HG03097 (cell line): ENCODE measurements at regions not wholly inside any gene's neighbourhood (a gene's known extent, or its start where the extent isn't known, plus 50 kb on each side); places are given as distances from the start of the nearest gene placed in this dataset.

ENCODE experiments used
- ATAC-seq: cut with Tn5 transposase; IDR thresholded peaks from one replicate; pipeline ENCODE4 v1.9.1; 2021; ENCODE audit not compliant: unreplicated experiment, low FRiP score

DNA sequence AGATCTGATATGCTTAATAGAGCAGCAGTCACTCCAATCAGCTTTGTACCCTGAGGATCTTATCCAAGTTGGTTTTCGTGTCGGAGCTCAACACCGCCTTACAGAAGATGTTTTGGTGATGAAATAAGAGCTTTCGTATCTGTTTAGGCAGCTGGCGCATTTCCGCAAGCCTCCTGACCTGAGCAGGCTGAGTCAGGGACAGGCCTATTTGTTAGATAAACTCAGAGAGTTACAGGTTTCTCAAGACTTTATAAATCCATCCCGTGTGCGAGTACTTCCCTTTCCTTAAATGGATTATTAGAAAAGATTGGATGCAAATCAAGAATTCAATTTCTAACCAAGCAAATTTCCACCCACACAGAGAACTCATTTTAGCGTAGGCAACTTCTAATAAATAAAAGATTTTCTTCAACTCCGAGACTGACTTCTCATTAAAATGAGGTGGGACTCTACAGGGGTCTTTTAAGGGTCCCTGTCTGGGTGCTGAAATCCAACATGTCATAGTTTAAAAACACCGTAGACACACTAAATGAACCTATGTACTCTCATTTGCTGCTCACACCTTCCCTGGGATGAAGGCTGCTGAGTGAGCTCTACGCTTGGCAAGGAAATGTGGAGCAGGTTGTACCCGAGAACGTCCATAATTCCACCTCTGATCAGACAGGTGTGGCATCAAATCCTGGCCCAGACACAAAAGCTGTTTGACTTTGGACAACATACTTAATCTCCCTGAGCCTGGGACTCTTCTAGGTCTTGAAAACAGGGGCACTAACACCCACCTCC is 106.9 kb upstream of the F3 start:
- no peak for ATAC-seq

DNA sequence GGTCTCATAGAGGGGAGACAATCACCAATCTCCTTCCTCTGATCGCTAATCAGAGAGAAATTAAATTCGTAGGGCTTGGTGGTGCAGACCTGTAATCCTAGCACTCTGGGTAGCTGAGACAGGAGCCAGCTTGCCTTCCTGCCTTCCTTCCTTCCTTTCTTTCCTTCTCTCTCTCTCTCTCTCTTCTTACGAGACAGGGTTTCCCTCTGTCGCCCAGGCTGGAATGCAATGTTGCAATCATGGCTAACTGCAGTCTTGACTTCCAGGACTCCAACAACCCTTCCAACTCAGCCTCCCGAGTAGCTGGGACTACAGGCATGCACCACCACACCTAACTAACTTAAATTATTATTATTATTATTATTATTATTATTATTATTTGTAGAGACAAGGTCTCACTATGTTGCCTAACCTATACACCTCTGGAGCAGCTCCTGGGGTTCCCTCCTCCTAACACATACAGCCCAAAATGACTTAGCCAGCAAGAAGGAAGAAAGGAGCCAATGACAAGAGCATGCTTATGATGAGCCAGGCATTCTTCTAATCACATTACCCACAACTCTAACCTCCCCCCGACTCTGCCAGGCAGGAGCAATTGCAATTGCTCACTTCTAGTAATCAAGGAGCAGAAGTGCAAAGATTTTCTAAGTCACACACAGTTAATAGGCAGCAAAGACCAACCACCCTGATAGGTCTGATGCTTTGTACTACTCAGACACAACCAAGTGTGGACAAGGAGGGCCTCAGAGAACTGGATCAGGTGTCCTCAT is 105.4 kb upstream of the F3 start:
- ATAC-seq = no peak

DNA sequence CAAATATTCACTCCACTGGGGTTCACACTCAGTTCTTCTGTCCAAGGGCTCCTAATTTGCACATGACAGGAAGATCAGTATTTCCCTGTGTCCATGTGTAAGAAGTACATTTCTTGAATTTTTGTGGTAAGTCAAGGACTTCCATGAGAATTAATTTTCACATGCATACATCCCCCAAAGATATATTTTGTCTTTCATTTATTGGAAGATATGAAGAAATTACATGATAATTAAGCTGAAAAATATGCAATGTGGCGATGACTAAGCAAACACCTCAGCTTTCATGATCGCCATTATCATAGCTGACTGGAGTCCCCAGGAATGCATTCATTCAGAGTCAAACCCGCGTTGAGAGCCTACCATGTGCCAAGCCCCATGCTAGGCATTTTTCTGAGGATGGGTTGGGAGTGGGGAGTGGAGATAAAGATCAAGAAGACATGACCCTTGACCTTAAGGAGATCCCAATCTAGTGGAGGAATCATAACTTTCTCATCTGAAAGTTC is 104.6 kb upstream of the F3 start:
- ATAC-seq = no peak

DNA sequence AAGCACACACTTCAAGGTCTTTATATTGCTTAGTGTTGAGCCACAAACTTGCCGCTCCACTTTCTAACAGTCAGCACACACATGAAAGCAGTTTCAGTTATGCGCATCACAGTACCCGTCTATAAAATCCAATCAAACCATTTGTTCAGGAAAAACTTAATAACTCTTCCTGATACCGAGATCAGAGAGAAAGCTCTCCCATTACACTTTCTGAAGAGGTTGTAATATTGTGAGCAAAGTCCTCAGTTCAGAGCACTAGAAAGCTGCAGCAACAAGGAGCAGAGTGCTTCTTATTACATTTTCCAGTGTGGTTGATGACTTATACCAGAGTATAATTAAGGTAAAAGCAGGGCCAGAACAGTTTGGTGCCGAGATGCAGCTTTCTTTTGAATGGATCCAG is 102.8 kb upstream of the F3 start:
- no peak for ATAC-seq

DNA sequence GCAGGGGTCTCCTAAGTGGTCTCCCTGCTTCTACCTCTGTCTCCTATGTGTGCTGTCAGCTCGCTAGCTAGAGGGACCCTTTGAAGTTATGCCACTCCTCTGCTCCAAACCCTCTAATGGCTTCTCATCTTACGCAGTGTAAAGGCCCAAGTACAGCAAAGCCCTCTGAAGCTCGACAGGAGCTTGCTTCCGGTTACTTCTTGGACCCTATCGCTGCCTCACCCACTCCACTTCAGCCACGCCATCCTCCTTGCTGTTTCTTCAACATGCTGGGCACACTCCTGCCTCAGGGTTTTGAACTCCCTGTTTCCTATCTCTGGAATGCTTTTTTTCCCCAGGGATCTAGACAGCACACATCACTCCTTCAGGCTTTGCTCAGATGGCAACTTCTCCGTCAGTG is 102.3 kb upstream of the F3 start:
- no peak for ATAC-seq

DNA sequence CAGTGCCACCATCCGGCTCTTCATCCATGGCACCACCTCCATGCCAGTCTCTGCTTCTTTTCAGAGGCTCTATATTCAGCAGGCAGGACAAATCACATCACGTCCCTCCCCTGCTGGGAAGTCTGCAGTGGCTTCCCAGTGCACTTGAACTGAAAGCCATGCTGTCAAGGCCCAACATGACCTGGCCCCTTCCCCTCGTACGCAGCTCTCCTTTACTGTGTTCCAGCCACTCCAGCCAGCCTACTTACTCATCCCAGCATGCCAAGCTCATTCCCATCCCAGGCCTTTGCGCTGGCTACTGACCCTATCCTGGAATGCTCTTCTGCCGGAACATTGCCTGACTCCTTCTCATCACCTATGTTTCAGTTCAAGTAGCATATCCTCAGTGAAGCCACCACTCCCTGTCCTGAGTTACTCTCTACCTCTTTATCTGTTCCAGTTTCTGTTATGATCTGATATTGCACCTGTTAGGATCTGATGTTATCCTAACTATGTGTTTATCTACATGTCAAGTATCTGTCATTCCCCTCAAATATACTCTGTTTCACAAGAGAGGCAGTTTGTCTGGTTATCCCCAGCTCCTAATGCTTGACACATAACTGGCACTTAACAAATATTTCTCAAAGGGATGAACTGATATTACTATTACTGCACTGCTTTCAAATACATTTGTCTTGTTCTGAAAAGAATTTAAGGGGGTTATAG is 101.2 kb upstream of the F3 start:
- ATAC-seq = no peak

DNA sequence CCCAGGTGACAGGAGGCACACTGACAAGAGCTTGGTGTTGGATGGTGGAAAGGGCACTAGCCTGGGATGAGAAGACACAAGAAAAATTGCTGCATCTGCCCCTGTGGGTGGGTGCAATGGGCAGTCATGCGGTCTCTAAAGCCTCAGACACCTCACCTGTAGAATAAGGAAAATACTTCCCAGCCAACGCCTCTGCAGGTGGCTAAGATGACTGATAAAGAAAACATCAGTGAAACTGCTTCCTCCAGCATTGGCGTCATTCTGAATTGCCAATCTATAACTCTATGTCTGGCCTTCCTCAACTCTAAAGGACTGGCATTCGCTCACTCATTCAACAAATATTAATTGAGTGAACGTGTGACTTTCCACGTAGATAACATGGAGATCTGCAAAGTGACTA is 100.4 kb upstream of the F3 start:
- no peak for ATAC-seq

DNA sequence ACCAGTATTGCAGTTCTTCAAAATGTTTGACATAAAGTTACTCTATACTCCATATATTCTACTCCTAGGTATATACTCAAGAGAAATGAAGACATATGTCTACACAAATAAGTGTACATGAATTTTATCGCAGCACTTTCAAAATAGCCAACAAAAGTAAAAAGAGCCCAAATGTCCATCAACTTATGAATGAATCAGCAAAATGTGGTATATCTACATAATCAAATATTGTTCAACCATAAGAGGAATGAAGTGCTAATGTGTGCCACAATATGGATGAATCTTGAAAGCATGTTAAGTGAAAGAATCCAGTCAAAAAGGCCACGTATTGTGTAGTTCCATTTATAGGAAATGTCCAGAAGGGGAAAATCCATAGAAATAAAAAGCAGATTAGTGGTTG is 98.6 kb upstream of the F3 start:
- no peak for ATAC-seq

DNA sequence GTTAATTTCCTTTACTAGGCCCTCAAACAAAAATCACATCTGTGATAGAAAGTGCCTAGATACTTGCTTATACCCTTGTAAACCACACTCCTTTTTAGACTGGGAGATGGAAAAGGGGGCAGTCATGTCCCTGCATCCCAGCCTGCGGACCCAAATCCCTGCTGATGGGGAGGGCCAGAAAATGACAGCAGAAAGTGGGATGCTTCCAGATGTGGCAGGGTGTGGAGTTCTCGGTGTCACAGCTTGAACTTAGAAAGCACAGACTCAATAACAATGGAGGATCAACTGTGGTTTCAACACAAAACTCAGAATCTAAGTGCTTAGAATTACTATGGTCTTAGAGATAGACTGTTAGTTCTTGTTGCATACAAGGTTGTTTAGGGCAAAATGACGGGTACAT is 95.6 kb upstream of the F3 start:
- no peak for ATAC-seq

DNA sequence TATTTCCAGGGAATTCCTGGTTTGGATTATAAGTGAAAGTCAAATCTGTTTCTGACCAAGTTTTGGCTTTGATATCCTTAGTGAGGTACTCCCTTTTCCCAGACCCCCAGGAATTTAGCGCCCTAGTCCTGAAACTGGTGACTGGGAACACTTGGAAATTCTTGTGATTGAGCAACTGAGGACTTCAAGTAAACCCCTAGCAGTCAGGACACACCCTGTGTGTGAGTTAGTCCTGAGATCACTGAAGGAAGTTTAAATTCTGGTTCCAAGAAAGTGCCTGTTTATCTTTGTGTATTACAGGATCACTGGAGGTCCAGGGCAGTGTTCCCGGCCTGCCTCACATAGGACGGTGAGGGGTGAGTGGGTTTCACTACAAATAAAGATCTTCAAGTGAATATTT is 95.1 kb upstream of the F3 start:
- no peak for ATAC-seq

DNA sequence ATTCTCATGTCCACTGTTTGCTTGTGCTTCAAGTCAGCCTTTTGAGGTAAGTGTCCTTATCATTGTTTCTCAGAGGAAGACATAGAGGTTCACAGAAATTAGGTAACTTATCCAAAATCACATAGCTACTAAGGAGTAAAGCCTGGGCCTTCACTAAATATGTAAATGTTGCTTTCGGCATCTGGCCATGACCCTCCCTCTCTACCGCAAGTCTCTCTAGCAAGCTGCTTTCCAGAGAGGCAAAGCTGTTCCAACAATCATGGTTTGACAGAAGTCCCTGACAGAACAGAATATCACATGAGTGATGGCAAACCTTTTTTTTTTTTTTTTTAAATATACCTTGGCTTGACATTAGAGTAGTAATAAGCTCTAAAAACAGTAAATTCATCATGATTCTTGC is 94.5 kb upstream of the F3 start:
- ATAC-seq = no peak

DNA sequence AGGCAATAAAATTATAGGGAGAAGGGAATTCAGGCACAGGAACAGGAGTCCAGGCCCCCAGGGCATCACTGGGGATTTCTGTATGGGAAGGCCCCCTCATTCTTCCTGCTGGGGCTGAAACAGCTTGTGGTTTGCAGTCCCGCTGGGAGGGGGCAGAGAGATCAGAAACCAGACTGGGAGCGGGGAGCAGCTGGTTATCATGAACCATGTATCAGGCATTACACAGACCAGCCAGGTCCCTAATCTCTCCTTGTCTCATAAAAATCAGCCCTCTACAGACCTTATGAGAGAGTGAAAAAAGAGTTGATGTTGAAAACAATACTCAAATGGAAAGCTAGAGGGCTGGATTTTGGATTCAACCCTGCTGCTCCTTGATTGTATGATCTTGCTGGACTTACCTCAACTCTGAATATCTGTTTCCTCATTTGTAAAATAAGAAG is 93.4 kb upstream of the F3 start:
- ATAC-seq = no peak

DNA sequence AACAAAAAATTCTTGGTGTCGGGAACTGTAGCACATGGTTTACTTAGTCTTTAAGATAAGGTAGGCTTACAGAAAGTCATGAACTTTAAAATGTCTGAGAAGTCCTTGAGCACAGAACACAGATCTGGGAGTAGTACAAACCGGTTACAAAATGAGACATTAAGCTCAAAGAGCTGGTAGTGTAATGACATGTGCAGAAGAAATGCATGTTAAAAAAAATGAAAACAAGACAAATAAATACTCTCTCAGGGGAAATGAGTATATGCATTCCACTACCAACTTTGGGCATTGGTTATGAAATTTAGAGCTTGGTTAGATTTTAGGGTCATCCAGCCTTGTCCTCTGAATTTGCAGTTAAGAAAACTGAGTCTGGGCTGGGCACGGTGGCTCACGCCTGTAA is 91.5 kb upstream of the F3 start:
- ATAC-seq = no peak

DNA sequence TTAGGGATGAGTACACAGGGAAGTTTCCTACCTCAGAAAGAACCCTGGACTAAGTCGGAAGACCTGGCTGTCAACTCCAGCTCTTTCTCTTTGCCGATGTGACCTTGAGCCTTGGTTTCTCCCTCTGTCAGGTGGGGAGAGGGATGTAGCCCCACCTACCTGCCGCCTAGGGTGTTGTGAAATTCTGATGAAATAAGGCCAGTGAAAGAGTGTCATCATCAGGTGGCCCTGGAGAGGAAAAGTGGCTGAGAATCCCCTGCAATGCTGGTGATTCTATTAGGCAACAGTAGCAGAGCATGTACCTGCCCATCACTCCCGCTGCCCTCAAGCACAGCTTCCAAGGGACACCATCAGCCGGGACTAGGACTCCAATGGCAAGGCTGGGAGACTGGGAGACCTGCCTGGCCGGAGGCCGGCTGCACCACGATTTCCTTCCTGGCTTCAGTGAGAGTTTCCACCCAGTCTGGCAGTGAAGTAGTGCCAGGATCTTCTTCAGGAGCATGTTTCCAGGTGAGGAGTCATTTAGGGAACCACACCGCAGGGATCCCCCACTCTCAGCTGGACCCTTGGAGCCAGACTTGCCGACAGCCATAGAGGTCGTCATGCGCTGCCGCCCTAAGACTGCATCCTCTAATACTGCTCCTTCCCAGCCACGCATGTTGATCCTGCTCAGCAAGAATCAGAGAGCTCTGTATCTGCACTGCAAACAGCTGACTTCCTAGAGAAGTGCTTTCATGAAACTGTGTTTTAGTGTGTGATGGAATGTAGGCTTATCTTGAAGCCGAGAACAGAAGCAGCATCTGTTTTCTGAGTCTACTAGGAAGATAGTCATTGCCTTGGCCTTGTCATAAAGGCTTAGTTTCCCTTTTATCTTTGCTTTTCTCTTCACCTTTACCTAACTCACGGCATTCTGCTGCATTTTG is 88.0 kb upstream of the F3 start:
- no peak for ATAC-seq

DNA sequence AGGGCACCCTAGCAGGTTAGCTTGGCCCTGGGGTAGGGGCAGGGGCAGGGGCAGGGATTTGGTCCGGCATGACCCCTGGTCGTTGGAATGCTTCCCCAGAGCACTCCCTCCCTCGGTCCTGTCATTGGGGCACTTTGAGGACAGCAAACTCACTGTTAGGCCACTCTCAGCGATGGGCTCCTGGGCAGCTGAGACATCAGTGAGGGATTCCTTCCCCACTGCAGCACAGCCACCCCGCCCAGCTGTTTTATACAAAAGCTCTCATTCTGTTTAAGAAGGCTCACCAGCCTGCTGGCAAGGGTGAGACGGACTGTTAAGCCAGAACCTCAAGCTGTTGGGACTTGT is 86.9 kb upstream of the F3 start:
- no peak for ATAC-seq

DNA sequence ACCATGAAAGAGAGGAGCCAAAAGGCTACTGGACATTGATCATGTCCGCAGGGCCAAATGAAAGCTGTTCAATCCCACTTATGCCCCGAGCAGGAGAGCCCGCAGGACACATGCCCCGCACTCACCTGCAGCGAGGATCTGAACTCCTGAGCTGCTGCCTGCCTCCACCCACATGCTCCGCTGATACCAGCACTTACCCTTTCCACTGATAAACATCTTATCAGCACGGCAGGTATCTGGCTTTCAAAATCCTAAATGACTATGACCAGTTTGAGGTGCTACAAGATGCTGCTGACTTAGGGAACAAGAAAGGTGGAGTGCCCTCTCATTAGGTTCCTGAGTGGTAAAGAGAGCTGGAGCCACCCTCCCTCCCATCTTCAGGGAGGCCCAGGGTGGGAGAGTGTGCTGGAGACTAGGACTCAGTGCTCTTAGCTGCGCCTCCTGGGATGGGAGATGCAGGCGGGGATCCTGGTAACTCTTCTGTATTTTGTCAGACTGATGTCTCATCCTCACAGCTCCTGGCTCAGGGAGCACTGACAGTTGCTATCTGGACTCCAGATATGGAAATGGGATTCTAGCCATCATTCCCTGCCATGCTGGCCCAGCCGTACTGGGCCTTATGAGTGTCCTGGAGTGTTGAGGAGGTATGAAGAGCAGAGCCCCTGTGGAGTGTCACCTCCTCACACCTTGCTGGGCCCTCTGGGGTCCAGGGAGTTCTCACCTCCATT is 86.4 kb upstream of the F3 start:
- no peak for ATAC-seq

DNA sequence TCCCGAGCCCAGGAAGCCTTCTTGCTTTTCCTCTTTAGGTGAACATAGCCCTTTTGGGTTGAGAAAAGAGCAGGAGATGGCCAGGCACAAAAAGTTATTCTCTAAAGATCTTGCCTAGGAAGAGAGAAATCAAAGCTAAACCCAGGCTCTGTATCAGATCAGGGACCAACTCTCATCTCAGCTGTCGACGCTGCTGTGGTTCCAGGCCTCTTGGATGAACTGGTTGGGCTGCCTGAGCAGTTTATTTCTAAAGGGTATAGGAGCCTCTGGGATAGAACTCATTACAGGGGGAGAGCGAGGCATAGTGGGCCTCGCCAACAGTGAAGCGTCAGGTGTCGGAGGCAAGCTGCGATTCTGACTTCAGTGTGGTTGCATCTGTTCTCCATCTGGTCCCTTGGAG is 82.6 kb upstream of the F3 start:
- no peak for ATAC-seq

DNA sequence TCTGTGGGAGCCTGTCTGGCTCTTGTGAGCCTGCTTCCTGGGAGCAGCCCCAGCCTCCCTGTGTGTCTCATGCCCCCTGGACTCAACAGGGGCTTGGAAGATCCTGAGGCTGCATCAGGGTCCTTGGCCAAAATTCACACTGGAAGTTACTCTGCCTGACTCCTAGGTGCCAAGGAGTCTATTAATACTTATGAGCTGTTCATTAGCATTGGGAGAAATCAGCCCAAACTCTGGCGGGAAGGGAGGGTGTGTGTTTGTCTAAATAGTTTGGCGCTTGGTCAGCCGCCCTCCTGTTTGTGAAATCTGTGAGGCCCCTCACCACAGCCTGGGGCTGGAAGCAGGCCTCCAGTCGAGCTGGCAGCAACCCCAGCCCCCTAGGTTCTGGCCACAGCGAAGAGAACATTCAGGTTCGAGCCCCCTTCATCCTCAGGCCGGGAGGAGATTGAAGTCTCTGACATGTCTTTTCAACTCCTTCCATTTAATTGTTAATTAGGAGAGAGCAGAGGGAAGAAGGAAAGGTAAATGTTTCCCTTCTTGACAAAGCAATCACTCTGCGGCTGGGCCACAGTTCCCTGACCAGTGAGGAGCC is 82.1 kb upstream of the F3 start:
- ATAC-seq = no peak

DNA sequence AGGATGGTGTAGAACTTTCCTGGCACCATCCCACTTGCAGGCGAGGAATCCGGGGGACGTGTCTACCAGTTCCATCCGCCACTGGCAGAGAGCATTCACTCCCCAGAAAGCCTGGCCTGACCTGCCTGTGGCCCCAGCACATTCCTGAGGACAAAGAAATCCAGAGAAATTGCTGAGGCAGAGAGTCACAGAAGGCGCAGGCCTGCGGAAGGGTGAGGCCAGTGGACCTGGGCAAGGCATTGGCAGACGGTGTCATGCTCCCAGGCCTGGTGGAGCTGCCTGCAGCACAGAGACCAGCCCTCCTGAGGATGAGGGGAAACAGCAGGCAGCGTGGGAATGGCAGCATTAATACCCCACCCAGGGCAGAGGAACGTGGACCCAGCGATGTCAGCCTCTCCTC is 81.2 kb upstream of the F3 start:
- ATAC-seq = no peak

DNA sequence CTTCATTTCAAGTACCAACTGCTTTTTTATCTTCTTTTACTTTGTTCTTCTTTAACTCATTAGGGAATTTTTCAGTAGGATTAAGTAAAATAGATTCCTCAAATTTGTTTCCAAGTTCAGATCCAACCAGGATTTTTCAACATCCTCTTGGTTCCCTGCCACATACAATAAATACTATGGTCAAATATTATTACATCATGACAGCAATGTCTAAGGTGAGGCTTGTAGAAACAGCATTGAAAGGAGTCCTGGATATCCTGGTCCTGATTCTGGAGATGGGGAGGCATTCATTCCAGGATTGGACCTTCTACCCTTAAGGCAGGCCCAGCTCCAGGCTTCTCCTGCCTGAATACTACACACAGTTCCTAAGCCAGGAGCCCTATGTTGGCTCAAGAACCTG is 80.2 kb upstream of the F3 start:
- ATAC-seq = no peak
